ENCODE measurements at regions not wholly inside any gene's neighbourhood (a gene's known extent, or its start where the extent isn't known, plus 50 kb on each side); places are given as distances from the start of the nearest gene placed in this dataset.

GRCh38 chr2:145688156-145688555, 1168.2 kb upstream of the ZEB2 start:
- DNase-seq, result no peak
- in situ Hi-C loops (cut with HindIII; ENCODE audit: low pct_ligation_motif_present, low pct_unique_long_range_greater_than_20kb, low sequenced_read_pairs), result no loop called here

- in situ Hi-C loops (cut with HindIII; ENCODE audit: low pct_ligation_motif_present, low pct_unique_long_range_greater_than_20kb, low sequenced_read_pairs), result no loop called here
- DNase-seq, result no peak
Measured at GRCh38 chr2:145687442-145688134, 1167.7 kb upstream of the ZEB2 start.

GRCh38 chr2:145685383-145686050, 1165.6 kb upstream of the ZEB2 start:
- DNase-seq, result no peak
- in situ Hi-C loops (cut with HindIII; ENCODE audit: low pct_ligation_motif_present, low pct_unique_long_range_greater_than_20kb, low sequenced_read_pairs), result no loop called here

GRCh38 chr2:145682546-145683157, 1162.7 kb upstream of the ZEB2 start:
- no peak for DNase-seq
- in situ Hi-C loops (cut with HindIII; ENCODE audit: low pct_ligation_motif_present, low pct_unique_long_range_greater_than_20kb, low sequenced_read_pairs), result no loop called here

GRCh38 chr2:145680276-145680675, 1160.4 kb upstream of the ZEB2 start:
- in situ Hi-C loops (cut with HindIII; ENCODE audit: low pct_ligation_motif_present, low pct_unique_long_range_greater_than_20kb, low sequenced_read_pairs), result no loop called here

GRCh38 chr2:145677371-145677770, 1157.5 kb upstream of the ZEB2 start:
- in situ Hi-C loops (cut with HindIII; ENCODE audit: low pct_ligation_motif_present, low pct_unique_long_range_greater_than_20kb, low sequenced_read_pairs), result no loop called here

More at GRCh38 chr2:145680276-145680675, 1160.4 kb upstream of the ZEB2 start:
- no peak for DNase-seq

GRCh38 chr2:145674705-145675104, 1154.8 kb upstream of the ZEB2 start:
- no peak for DNase-seq
- in situ Hi-C loops (cut with HindIII; ENCODE audit: low pct_ligation_motif_present, low pct_unique_long_range_greater_than_20kb, low sequenced_read_pairs), result no loop called here

More at GRCh38 chr2:145677371-145677770, 1157.5 kb upstream of the ZEB2 start:
- DNase-seq, result no peak

GRCh38 chr2:145669301-145669700, 1149.4 kb upstream of the ZEB2 start:
- no peak for DNase-seq
- in situ Hi-C loops (cut with HindIII; ENCODE audit: low pct_ligation_motif_present, low pct_unique_long_range_greater_than_20kb, low sequenced_read_pairs), result no loop called here

GRCh38 chr2:145666552-145666951, 1146.6 kb upstream of the ZEB2 start:
- in situ Hi-C loops (cut with HindIII; ENCODE audit: low pct_ligation_motif_present, low pct_unique_long_range_greater_than_20kb, low sequenced_read_pairs), result no loop called here
- no peak for DNase-seq

- no peak for DNase-seq
- in situ Hi-C loops (cut with HindIII; ENCODE audit: low pct_ligation_motif_present, low pct_unique_long_range_greater_than_20kb, low sequenced_read_pairs), result no loop called here
Measured at GRCh38 chr2:145657265-145657664, 1137.3 kb upstream of the ZEB2 start.

GRCh38 chr2:145655165-145655765, 1135.3 kb upstream of the ZEB2 start:
- no peak for DNase-seq
- in situ Hi-C loops (cut with HindIII; ENCODE audit: low pct_ligation_motif_present, low pct_unique_long_range_greater_than_20kb, low sequenced_read_pairs), result no loop called here

GRCh38 chr2:145654746-145655145, 1134.8 kb upstream of the ZEB2 start:
- no peak for DNase-seq
- in situ Hi-C loops (cut with HindIII; ENCODE audit: low pct_ligation_motif_present, low pct_unique_long_range_greater_than_20kb, low sequenced_read_pairs), result no loop called here

GRCh38 chr2:145654156-145654555, 1134.2 kb upstream of the ZEB2 start:
- no peak for DNase-seq
- in situ Hi-C loops (cut with HindIII; ENCODE audit: low pct_ligation_motif_present, low pct_unique_long_range_greater_than_20kb, low sequenced_read_pairs), result no loop called here

- in situ Hi-C loops (cut with HindIII; ENCODE audit: low pct_ligation_motif_present, low pct_unique_long_range_greater_than_20kb, low sequenced_read_pairs), result no loop called here
- no peak for DNase-seq
Measured at GRCh38 chr2:145653553-145653952, 1133.6 kb upstream of the ZEB2 start.

- DNase-seq, result no peak
- in situ Hi-C loops (cut with HindIII; ENCODE audit: low pct_ligation_motif_present, low pct_unique_long_range_greater_than_20kb, low sequenced_read_pairs), result no loop called here
Measured at GRCh38 chr2:145652571-145653545, 1132.9 kb upstream of the ZEB2 start.

GRCh38 chr2:145652036-145652435, 1132.1 kb upstream of the ZEB2 start:
- no peak for DNase-seq
- in situ Hi-C loops (cut with HindIII; ENCODE audit: low pct_ligation_motif_present, low pct_unique_long_range_greater_than_20kb, low sequenced_read_pairs), result no loop called here

GRCh38 chr2:145650226-145650625, 1130.3 kb upstream of the ZEB2 start:
- in situ Hi-C loops (cut with HindIII; ENCODE audit: low pct_ligation_motif_present, low pct_unique_long_range_greater_than_20kb, low sequenced_read_pairs), result no loop called here

GRCh38 chr2:145649061-145649460, 1129.1 kb upstream of the ZEB2 start:
- in situ Hi-C loops (cut with HindIII; ENCODE audit: low pct_ligation_motif_present, low pct_unique_long_range_greater_than_20kb, low sequenced_read_pairs), result no loop called here
- no peak for DNase-seq

More at GRCh38 chr2:145650226-145650625, 1130.3 kb upstream of the ZEB2 start:
- DNase-seq, result no peak
